ENCODE measurements at regions not wholly inside any gene's neighbourhood (a gene's known extent, or its start where the extent isn't known, plus 50 kb on each side); places are given as distances from the start of the nearest gene placed in this dataset.
"Not testable (repeated sequence)": the region's sequence is repeated elsewhere in the genome, so short reads cannot be mapped to it uniquely, and the experiment has no call there.

GRCh38 chr14:105685003-105685402 is 158.6 kb downstream of the TMEM121 start:
- H3K36me3 ChIP-seq (replicated peaks in 1 of 2), result no peaks in the 10 kb centered on the region
- no peak for DNase-seq
- no peak for TF ChIP-seq POLR2A (IDR thresholded peaks at IDR 0.05)
- no peaks in the 10 kb centered on the region for H3K27me3 ChIP-seq
- no peaks in the 10 kb centered on the region for H3K4me1 ChIP-seq (replicated peaks in 1 of 2)
- H3K4me3 ChIP-seq, result no peak overlapping the region
- intact Hi-C loops (cut with DNase I), result loop anchor here in 1 of 2 donors (10.0 kb wide), 1 partner anchor 120 kb away; no protein-coding TSS in a partner anchor
- no peaks in the 10 kb centered on the region for H3K9me3 ChIP-seq (replicated peaks in 1 of 3)
- no peak overlapping the region for H3K27ac ChIP-seq
- 57 to 79% (median 72%) methylated on average over 2 of the region's 2 CpGs for WGBS, 4 donors

GRCh38 chr14:105685605-105686004 is 159.2 kb downstream of the TMEM121 start:
- intact Hi-C loops (cut with DNase I), result loop anchor here in 1 of 2 donors (10.0 kb wide), 1 partner anchor 121 kb away; no protein-coding TSS in a partner anchor
- not testable (repeated sequence) for DNase-seq; H3K27ac ChIP-seq; H3K36me3 ChIP-seq (replicated peaks in 1 of 2); H3K4me3 ChIP-seq; H3K9me3 ChIP-seq (replicated peaks in 1 of 3); H3K4me1 ChIP-seq (replicated peaks in 1 of 2); H3K27me3 ChIP-seq
- 51 to 59% methylated on average over 5 of the region's 8 CpGs; no CpG with 5 or more reads in 2 of the 4 donors for WGBS, 4 donors

- DNase-seq; H3K36me3 ChIP-seq (replicated peaks in 1 of 2); H3K9me3 ChIP-seq (replicated peaks in 1 of 3); H3K27ac ChIP-seq; H3K4me3 ChIP-seq; H3K4me1 ChIP-seq (replicated peaks in 1 of 2); H3K27me3 ChIP-seq: not testable (repeated sequence)
- no CpG with 5 or more reads among the region's 7 CpGs for WGBS, 4 donors
- intact Hi-C loops (cut with DNase I), result loop anchor here in 1 of 2 donors (10.0 kb wide), 1 partner anchor 121 kb away; no protein-coding TSS in a partner anchor
Measured at GRCh38 chr14:105686050-105686449, 159.7 kb downstream of the TMEM121 start.

- H3K4me3 ChIP-seq; H3K9me3 ChIP-seq (replicated peaks in 1 of 3); H3K4me1 ChIP-seq (replicated peaks in 1 of 2); H3K27me3 ChIP-seq; H3K36me3 ChIP-seq (replicated peaks in 1 of 2); H3K27ac ChIP-seq; DNase-seq: not testable (repeated sequence)
- intact Hi-C loops (cut with DNase I), result loop anchor here in 1 of 2 donors (10.0 kb wide), 1 partner anchor 122 kb away; no protein-coding TSS in a partner anchor
- WGBS, 4 donors, result 87 to 94% (median 92%) methylated on average over 4 to 20 of the region's 34 CpGs
Measured at GRCh38 chr14:105686462-105687170, 160.2 kb downstream of the TMEM121 start.

- not testable (repeated sequence) for H3K27ac ChIP-seq; H3K9me3 ChIP-seq (replicated peaks in 1 of 3); H3K4me3 ChIP-seq; H3K27me3 ChIP-seq; H3K36me3 ChIP-seq (replicated peaks in 1 of 2); H3K4me1 ChIP-seq (replicated peaks in 1 of 2)
- peak in 1 of 7 donors; percentile 28 for DNase-seq
- 74 to 82% (median 79%) methylated on average over 17 to 23 of the region's 23 CpGs for WGBS, 4 donors
- intact Hi-C loops (cut with DNase I), result loop anchor here in 1 of 2 donors (10.0 kb wide), 1 partner anchor 123 kb away; no protein-coding TSS in a partner anchor
Measured at GRCh38 chr14:105687171-105688022, 161.0 kb downstream of the TMEM121 start.

- H3K4me3 ChIP-seq; H3K4me1 ChIP-seq (replicated peaks in 1 of 2); H3K9me3 ChIP-seq (replicated peaks in 1 of 3); H3K27me3 ChIP-seq; H3K36me3 ChIP-seq (replicated peaks in 1 of 2); H3K27ac ChIP-seq: not testable (repeated sequence)
- intact Hi-C loops (cut with DNase I), result loop anchor here in 1 of 2 donors (10.0 kb wide), 1 partner anchor 123 kb away; no protein-coding TSS in a partner anchor
- 58 to 73% (median 60%) methylated on average over 5 to 11 of the region's 11 CpGs for WGBS, 4 donors
- peak in 1 of 7 donors; percentile 24 for DNase-seq
Measured at GRCh38 chr14:105688023-105688351, 161.6 kb downstream of the TMEM121 start.

- not testable (repeated sequence) for H3K27me3 ChIP-seq; H3K4me3 ChIP-seq; H3K9me3 ChIP-seq (replicated peaks in 1 of 3); H3K36me3 ChIP-seq (replicated peaks in 1 of 2); H3K27ac ChIP-seq; H3K4me1 ChIP-seq (replicated peaks in 1 of 2)
- peak in 1 of 7 donors; percentile 7 for DNase-seq
- WGBS, 4 donors, result 82 to 98% (median 88%) methylated on average over 3 to 4 of the region's 4 CpGs
- intact Hi-C loops (cut with DNase I), result loop anchor here in 1 of 2 donors (10.0 kb wide), 1 partner anchor 124 kb away; no protein-coding TSS in a partner anchor
Measured at GRCh38 chr14:105688664-105689221, 162.4 kb downstream of the TMEM121 start.
